ENCODE measurements at regions not wholly inside any gene's neighbourhood (a gene's known extent, or its start where the extent isn't known, plus 50 kb on each side); places are given as distances from the start of the nearest gene placed in this dataset.

DNA sequence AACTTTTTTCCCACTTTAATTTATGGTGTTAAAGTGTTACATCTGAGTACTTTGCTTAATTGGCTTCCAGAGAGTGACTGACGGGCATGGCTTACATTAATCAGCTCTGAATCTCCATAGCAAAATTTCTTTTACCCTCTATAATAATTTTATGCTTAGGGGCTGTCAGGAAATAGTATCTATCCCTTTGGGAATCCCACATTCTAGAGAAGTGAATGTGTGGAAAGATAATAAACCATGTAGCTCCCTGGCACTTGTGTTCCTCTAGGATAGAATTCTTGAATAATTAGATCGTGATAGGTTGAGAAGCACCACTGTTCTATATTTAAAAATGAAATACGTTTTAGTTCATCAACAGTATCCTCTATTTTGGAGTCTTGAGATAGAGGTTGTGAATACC, 89.6 kb downstream of the DNAJB9 start:
- TF ChIP-seq EZH2phosphoT487 (IDR thresholded peaks at IDR 0.05; ENCODE audit: low read length) (no peak), EZH2 (optimal IDR thresholded peaks at IDR 0.05; ENCODE audit: low read depth, low read length) (no peak)
- TF ChIP-seq, protein P1, sequence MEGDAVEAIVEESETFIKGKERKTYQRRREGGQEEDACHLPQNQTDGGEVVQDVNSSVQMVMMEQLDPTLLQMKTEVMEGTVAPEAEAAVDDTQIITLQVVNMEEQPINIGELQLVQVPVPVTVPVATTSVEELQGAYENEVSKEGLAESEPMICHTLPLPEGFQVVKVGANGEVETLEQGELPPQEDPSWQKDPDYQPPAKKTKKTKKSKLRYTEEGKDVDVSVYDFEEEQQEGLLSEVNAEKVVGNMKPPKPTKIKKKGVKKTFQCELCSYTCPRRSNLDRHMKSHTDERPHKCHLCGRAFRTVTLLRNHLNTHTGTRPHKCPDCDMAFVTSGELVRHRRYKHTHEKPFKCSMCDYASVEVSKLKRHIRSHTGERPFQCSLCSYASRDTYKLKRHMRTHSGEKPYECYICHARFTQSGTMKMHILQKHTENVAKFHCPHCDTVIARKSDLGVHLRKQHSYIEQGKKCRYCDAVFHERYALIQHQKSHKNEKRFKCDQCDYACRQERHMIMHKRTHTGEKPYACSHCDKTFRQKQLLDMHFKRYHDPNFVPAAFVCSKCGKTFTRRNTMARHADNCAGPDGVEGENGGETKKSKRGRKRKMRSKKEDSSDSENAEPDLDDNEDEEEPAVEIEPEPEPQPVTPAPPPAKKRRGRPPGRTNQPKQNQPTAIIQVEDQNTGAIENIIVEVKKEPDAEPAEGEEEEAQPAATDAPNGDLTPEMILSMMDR (IDR thresholded peaks at IDR 0.05; ENCODE audit: low read length), result no peak
- no peaks in the 10 kb centered on the region for H3K27me3 ChIP-seq (replicated peaks; ENCODE audit: insufficient read depth, low read length)
- no peaks in the 10 kb centered on the region for H3K79me2 ChIP-seq (ENCODE audit: low read length)
- no peak overlapping the region for H3K27ac ChIP-seq (ENCODE audit: low read length)
- H3K9me2 ChIP-seq (replicated peaks; ENCODE audit: insufficient read depth, low read length), result no peaks in the 10 kb centered on the region
- DNase-seq, result no peak
- no peaks in the 10 kb centered on the region for H3K4me1 ChIP-seq (ENCODE audit: low read length)
- H4K20me1 ChIP-seq (ENCODE audit: insufficient read depth, low read length), result no peaks in the 10 kb centered on the region
- no peaks in the 10 kb centered on the region for H3K36me3 ChIP-seq (replicated peaks; ENCODE audit: insufficient read depth, low read length)
- H3K4me3 ChIP-seq (ENCODE audit: low read length), result no peak overlapping the region
- no peaks in the 10 kb centered on the region for H3F3A ChIP-seq (ENCODE audit: insufficient read depth, low read length)
- no peaks in the 10 kb centered on the region for H3K9me3 ChIP-seq (replicated peaks; ENCODE audit: insufficient read depth, low read length)
- H3K4me2 ChIP-seq (ENCODE audit: low read depth, low read length), result no peak overlapping the region
- no peak overlapping the region for H2AFZ ChIP-seq (ENCODE audit: low read length)
- H3K9ac ChIP-seq (ENCODE audit: low read length), result no peak overlapping the region

DNA sequence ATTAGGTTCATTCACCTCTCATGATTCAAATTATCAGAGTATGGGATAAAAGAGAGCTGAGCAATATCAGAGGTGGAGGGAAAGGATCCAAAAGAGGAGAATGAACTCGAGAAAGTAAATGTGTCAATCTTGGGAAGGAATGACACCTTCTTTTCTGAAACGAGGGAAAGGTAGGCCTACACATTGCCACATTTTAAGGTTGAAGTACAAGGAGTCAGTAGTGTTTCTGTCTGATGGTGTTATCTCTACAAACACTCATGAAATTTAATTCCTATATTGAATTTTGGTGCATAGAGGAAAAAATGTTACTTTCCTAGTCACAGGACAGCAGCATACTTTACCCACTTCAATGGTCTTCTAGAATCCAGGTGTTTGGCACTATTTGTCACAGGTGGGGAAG, 90.2 kb downstream of the DNAJB9 start:
- no peak overlapping the region for H3K9ac ChIP-seq (ENCODE audit: low read length)
- no peaks in the 10 kb centered on the region for H4K20me1 ChIP-seq (ENCODE audit: insufficient read depth, low read length)
- no peaks in the 10 kb centered on the region for H3F3A ChIP-seq (ENCODE audit: insufficient read depth, low read length)
- H3K9me2 ChIP-seq (replicated peaks; ENCODE audit: insufficient read depth, low read length), result no peaks in the 10 kb centered on the region
- DNase-seq, result no peak
- no peaks in the 10 kb centered on the region for H3K9me3 ChIP-seq (replicated peaks; ENCODE audit: insufficient read depth, low read length)
- no peak for TF ChIP-seq EZH2phosphoT487 (IDR thresholded peaks at IDR 0.05; ENCODE audit: low read length)
- TF ChIP-seq, protein P1 (IDR thresholded peaks at IDR 0.05; ENCODE audit: low read length), result no peak
- TF ChIP-seq EZH2 (optimal IDR thresholded peaks at IDR 0.05; ENCODE audit: low read depth, low read length), result no peak
- no peak overlapping the region for H2AFZ ChIP-seq (ENCODE audit: low read length)
- H3K4me3 ChIP-seq (ENCODE audit: low read length), result no peak overlapping the region
- no peaks in the 10 kb centered on the region for H3K4me1 ChIP-seq (ENCODE audit: low read length)
- no peaks in the 10 kb centered on the region for H3K79me2 ChIP-seq (ENCODE audit: low read length)
- H3K36me3 ChIP-seq (replicated peaks; ENCODE audit: insufficient read depth, low read length), result no peaks in the 10 kb centered on the region
- H3K27ac ChIP-seq (ENCODE audit: low read length), result no peak overlapping the region
- H3K27me3 ChIP-seq (replicated peaks; ENCODE audit: insufficient read depth, low read length), result no peaks in the 10 kb centered on the region
- H3K4me2 ChIP-seq (ENCODE audit: low read depth, low read length), result no peak overlapping the region

DNA sequence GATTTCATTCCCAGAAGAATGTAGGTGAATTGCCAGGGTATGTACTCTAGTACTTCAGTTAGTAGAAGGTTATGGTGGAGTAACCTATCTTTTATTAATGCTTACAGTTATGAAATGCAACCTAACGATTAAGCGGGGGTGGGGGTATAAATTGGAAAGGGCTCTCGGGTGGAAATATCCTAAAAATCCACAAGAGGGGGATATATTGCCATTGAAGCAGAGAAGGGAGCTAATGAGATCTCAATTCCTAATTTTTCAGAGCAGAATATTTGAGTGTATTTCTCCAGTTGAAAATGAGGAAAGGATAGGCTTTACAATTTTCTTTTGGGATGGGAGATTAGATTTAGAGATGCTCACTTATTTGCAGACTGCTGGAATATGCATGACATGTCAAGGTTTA, 90.8 kb downstream of the DNAJB9 start:
- no peaks in the 10 kb centered on the region for H3K9me2 ChIP-seq (replicated peaks; ENCODE audit: insufficient read depth, low read length)
- no peak overlapping the region for H3K27ac ChIP-seq (ENCODE audit: low read length)
- H2AFZ ChIP-seq (ENCODE audit: low read length), result no peak overlapping the region
- H3K79me2 ChIP-seq (ENCODE audit: low read length), result no peaks in the 10 kb centered on the region
- no peaks in the 10 kb centered on the region for H4K20me1 ChIP-seq (ENCODE audit: insufficient read depth, low read length)
- no peak for DNase-seq
- no peaks in the 10 kb centered on the region for H3F3A ChIP-seq (ENCODE audit: insufficient read depth, low read length)
- no peak overlapping the region for H3K9ac ChIP-seq (ENCODE audit: low read length)
- TF ChIP-seq, protein P1 (IDR thresholded peaks at IDR 0.05; ENCODE audit: low read length), result peak; percentile 30; the same call in 1 of the 2 replicates
- TF ChIP-seq EZH2 (optimal IDR thresholded peaks at IDR 0.05; ENCODE audit: low read depth, low read length), result no peak
- no peak overlapping the region for H3K4me3 ChIP-seq (ENCODE audit: low read length)
- H3K36me3 ChIP-seq (replicated peaks; ENCODE audit: insufficient read depth, low read length), result no peaks in the 10 kb centered on the region
- no peak overlapping the region for H3K4me2 ChIP-seq (ENCODE audit: low read depth, low read length)
- no peaks in the 10 kb centered on the region for H3K27me3 ChIP-seq (replicated peaks; ENCODE audit: insufficient read depth, low read length)
- H3K9me3 ChIP-seq (replicated peaks; ENCODE audit: insufficient read depth, low read length), result no peaks in the 10 kb centered on the region
- H3K4me1 ChIP-seq (ENCODE audit: low read length), result no peaks in the 10 kb centered on the region

All from MM.1S (cell line).